Activated B cell treated with CpG ODN at 0.5 μM for 24 hours (primary cell): ENCODE measurements at regions not wholly inside any gene's neighbourhood (a gene's known extent, or its start where the extent isn't known, plus 50 kb on each side); places are given as distances from the start of the nearest gene placed in this dataset.

Source experiments
- ATAC-seq: fragments of 200-7000 bp; cut with Tn5 transposase; one replicate; pipeline ENCODE4 v1.10.0; 2021; ENCODE audit warnings: low read depth, mild to moderate bottlenecking, moderate library complexity
- CTCF ChIA-PET: fragments of 350-600 bp; sonication (Branson Sonifier 250); formaldehyde crosslinking; loops from one replicate; lab custom pipeline; 2021; ENCODE audit warnings: antibody characterized with exemption; lab: Charles Lee
- POLR2A ChIA-PET: fragments of 350-600 bp; sonication (Branson Sonifier 250); formaldehyde crosslinking; loops from one replicate; lab custom pipeline; 2021; ENCODE audit warnings: antibody characterized with exemption; lab: Charles Lee
- DNase-seq: peaks from one replicate; pipeline ENCODE4 v3.0.0; 2022
- H3K27ac Mint-ChIP-seq: one replicate; pipeline ENCODE4 v1.8.0; 2020; ENCODE audit warnings: mixed read lengths
- H3K27me3 Mint-ChIP-seq: one replicate; pipeline ENCODE4 v1.8.0; 2021; ENCODE audit warnings: mixed read lengths
- H3K36me3 Mint-ChIP-seq: one replicate; pipeline ENCODE4 v1.8.0; 2021; ENCODE audit warnings: low read depth, mixed read lengths
- H3K4me1 Mint-ChIP-seq: one replicate; pipeline ENCODE4 v1.8.0; 2021; ENCODE audit warnings: mixed read lengths
- H3K4me3 Mint-ChIP-seq: one replicate; pipeline ENCODE4 v1.8.0; 2020; ENCODE audit warnings: mild to moderate bottlenecking, mixed read lengths
- H3K9me3 Mint-ChIP-seq: one replicate; pipeline ENCODE4 v1.8.0; 2020; ENCODE audit warnings: mixed read lengths
- intact Hi-C: fragments of 100-400 bp; cut with micrococcal nuclease; formaldehyde crosslinking; loops from one replicate; pipeline ENCODE4 v1.15.1; 2024
- TF ChIP-seq, protein P1 (sequence below): fragments of 200-600 bp; IDR thresholded peaks from one replicate; pipeline ENCODE4 v1.8.0; 2022; ENCODE audit warnings: antibody characterized with exemption, mild to moderate bottlenecking

GRCh38 chr5:175284806-175285205 is 159.2 kb downstream of the DRD1 start:
- intact Hi-C loops = no loop called here
- H3K27ac Mint-ChIP-seq = no peak overlapping the region
- no peaks in the 10 kb centered on the region for H3K4me1 Mint-ChIP-seq
- no peaks in the 10 kb centered on the region for H3K36me3 Mint-ChIP-seq
- H3K4me3 Mint-ChIP-seq = no peak overlapping the region
- H3K9me3 Mint-ChIP-seq = peaks cover 5% of the 10 kb centered on the region
- POLR2A ChIA-PET = no interaction called here
- ATAC-seq = no peak
- CTCF ChIA-PET = no interaction called here
- DNase-seq = no peak
- TF ChIP-seq, protein P1, sequence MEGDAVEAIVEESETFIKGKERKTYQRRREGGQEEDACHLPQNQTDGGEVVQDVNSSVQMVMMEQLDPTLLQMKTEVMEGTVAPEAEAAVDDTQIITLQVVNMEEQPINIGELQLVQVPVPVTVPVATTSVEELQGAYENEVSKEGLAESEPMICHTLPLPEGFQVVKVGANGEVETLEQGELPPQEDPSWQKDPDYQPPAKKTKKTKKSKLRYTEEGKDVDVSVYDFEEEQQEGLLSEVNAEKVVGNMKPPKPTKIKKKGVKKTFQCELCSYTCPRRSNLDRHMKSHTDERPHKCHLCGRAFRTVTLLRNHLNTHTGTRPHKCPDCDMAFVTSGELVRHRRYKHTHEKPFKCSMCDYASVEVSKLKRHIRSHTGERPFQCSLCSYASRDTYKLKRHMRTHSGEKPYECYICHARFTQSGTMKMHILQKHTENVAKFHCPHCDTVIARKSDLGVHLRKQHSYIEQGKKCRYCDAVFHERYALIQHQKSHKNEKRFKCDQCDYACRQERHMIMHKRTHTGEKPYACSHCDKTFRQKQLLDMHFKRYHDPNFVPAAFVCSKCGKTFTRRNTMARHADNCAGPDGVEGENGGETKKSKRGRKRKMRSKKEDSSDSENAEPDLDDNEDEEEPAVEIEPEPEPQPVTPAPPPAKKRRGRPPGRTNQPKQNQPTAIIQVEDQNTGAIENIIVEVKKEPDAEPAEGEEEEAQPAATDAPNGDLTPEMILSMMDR = no peak
- H3K27me3 Mint-ChIP-seq = no peaks in the 10 kb centered on the region

DNA sequence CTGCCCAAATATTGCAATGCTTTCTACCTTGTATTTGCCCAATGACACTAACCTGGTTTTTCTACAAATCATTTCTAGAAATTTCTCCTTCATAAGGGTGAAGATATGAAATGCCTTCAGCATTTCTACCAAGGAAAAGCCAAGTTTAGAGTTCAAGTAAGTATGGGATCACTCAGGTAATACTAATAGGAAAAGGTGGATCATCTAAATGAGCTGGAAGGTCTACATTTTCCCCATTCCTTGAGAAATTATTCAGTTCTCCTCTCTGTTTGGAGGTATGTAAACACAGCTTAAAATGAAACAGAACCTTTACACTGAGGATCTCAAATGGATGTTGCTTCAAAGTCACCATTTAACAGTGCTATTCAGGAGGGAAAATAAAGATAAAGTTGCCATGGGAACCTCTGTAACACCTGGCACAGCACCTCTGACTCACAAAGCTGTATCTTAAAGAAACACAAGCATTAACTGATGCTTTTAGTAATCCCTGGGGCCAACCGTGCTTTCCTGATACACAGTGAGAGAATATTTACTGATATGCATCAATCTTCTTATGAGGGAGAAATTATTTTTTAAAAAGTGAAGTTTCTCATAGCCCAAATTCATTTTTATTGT is 161.3 kb downstream of the DRD1 start:
- ChIA-PET CTCF (no interaction called here), POLR2A (no interaction called here)
- TF ChIP-seq, protein P1 = no peak

GRCh38 chr5:175281714-175282113 is 162.3 kb downstream of the DRD1 start:
- Mint-ChIP-seq H3K36me3 (no peaks in the 10 kb centered on the region), H3K9me3 (peaks cover 5% of the 10 kb centered on the region), H3K4me3 (no peak overlapping the region), H3K27ac (no peak overlapping the region), H3K27me3 (no peaks in the 10 kb centered on the region), H3K4me1 (no peaks in the 10 kb centered on the region)
- DNase-seq = no peak
- no peak for ATAC-seq
- TF ChIP-seq, protein P1 = no peak
- POLR2A ChIA-PET = no interaction called here
- CTCF ChIA-PET = no interaction called here
- intact Hi-C loops = no loop called here

More for the DNA sequence above, 161.3 kb downstream of the DRD1 start:
- Mint-ChIP-seq H3K36me3 (no peaks in the 10 kb centered on the region), H3K4me3 (no peak overlapping the region), H3K4me1 (no peaks in the 10 kb centered on the region), H3K27ac (no peak overlapping the region), H3K9me3 (peaks cover 5% of the 10 kb centered on the region), H3K27me3 (no peaks in the 10 kb centered on the region)
- intact Hi-C loops = no loop called here
- ATAC-seq = no peak
- no peak for DNase-seq

DNA sequence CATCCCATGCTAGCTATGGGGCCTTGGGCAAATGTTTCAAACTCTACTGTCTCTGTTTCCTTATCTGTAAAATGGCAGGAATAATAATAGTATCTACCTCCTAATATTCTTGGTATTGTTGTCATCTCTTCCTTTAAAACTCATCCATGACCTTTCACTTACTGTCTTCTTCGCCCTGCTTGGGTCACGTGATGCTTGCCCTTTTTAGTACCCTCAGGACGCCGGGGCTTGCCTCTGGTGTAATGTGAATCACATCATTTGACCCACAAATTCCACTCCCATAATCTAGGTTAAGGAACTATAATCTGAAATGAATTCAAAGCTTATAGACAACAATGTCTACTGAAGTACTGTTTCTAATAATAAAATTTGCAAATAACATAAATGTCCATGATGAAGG is 162.7 kb downstream of the DRD1 start:
- H3K9me3 Mint-ChIP-seq = peaks cover 5% of the 10 kb centered on the region
- H3K27ac Mint-ChIP-seq = no peak overlapping the region
- H3K4me1 Mint-ChIP-seq = no peaks in the 10 kb centered on the region
- no peak for DNase-seq
- no peaks in the 10 kb centered on the region for H3K27me3 Mint-ChIP-seq
- no peak for ATAC-seq
- POLR2A ChIA-PET = no interaction called here
- intact Hi-C loops = no loop called here
- no peak overlapping the region for H3K4me3 Mint-ChIP-seq
- TF ChIP-seq, protein P1 = no peak
- CTCF ChIA-PET = no interaction called here
- no peaks in the 10 kb centered on the region for H3K36me3 Mint-ChIP-seq

- POLR2A ChIA-PET = no interaction called here
- Mint-ChIP-seq H3K4me1 (no peaks in the 10 kb centered on the region), H3K9me3 (peaks cover 5% of the 10 kb centered on the region), H3K4me3 (no peak overlapping the region), H3K36me3 (no peaks in the 10 kb centered on the region), H3K27me3 (no peaks in the 10 kb centered on the region), H3K27ac (no peak overlapping the region)
- TF ChIP-seq, protein P1 = no peak
- intact Hi-C loops = no loop called here
- CTCF ChIA-PET = no interaction called here
- no peak for DNase-seq
- ATAC-seq = no peak
Measured at GRCh38 chr5:175279506-175279905, 164.5 kb downstream of the DRD1 start.
